Bronchial epithelial cell (primary cell): ENCODE measurements at regions not wholly inside any gene's neighbourhood (a gene's known extent, or its start where the extent isn't known, plus 50 kb on each side); places are given as distances from the start of the nearest gene placed in this dataset.

Experiments
- DNase-seq: peaks from one replicate; pipeline ENCODE4 v3.0.0-alpha.2; 2010; ENCODE audit warnings: low read depth
- FAIRE-seq: peaks from 2 replicates; lab custom pipeline; 2011; peaks lifted over from hg19 to GRCh38; lab: Jason Lieb, UNC
- H3K27me3 ChIP-seq: 2 replicates; pipeline ENCODE4 v1.5.1; 2011; ENCODE audit warnings: low read length; ENCODE audit not compliant: control insufficient read depth, insufficient read depth
- H3K36me3 ChIP-seq: 2 replicates; pipeline ENCODE4 v1.5.1; 2011; ENCODE audit warnings: low read length; ENCODE audit not compliant: control insufficient read depth, insufficient read depth
- H3K4me3 ChIP-seq: 2 replicates; pipeline ENCODE4 v1.5.1; 2011; ENCODE audit warnings: mild to moderate bottlenecking, low read depth, low read length, control low read depth
- CTCF ChIP-seq: IDR thresholded peaks from 2 replicates; pipeline ENCODE4 v1.5.1; 2011; ENCODE audit warnings: mild to moderate bottlenecking, moderate library complexity, low read length, control low read depth, inconsistent platforms; ENCODE audit not compliant: insufficient read depth, severe bottlenecking

- Histone ChIP-seq H3K4me3 (no peak overlapping the region), H3K27me3 (no peaks in the 10 kb centered on the region), H3K36me3 (no peaks in the 10 kb centered on the region)
- FAIRE-seq (no peak), DNase-seq (no peak)
- no peak for TF ChIP-seq CTCF
These were observed 204.1 kb upstream of the MEF2C start for GRCh38 chr5:89087128-89087527.

GRCh38 chr5:89086390-89087086, 203.6 kb upstream of the MEF2C start:
- FAIRE-seq (no peak), DNase-seq (no peak)
- no peaks in the 10 kb centered on the region for H3K27me3 ChIP-seq
- H3K36me3 ChIP-seq: no peaks in the 10 kb centered on the region
- H3K4me3 ChIP-seq: no peak overlapping the region
- no peak for TF ChIP-seq CTCF

GRCh38 chr5:89083791-89084190, 200.8 kb upstream of the MEF2C start:
- no peaks in the 10 kb centered on the region for H3K36me3 ChIP-seq
- no peak for TF ChIP-seq CTCF
- H3K27me3 ChIP-seq: no peaks in the 10 kb centered on the region
- no peak overlapping the region for H3K4me3 ChIP-seq
- FAIRE-seq (no peak), DNase-seq (peak; percentile 18)

- Histone ChIP-seq H3K27me3 (no peaks in the 10 kb centered on the region), H3K36me3 (no peaks in the 10 kb centered on the region), H3K4me3 (no peak overlapping the region)
- no peak for FAIRE-seq
- DNase-seq: no peak
- no peak for TF ChIP-seq CTCF
These were observed 198.4 kb upstream of the MEF2C start for GRCh38 chr5:89081360-89081759.

GRCh38 chr5:89080467-89081116, 197.6 kb upstream of the MEF2C start:
- Histone ChIP-seq H3K4me3 (no peak overlapping the region), H3K27me3 (no peaks in the 10 kb centered on the region), H3K36me3 (no peaks in the 10 kb centered on the region)
- DNase-seq (no peak), FAIRE-seq (no peak)
- no peak for TF ChIP-seq CTCF
